H4 (cell line): ENCODE measurements at regions not wholly inside any gene's neighbourhood (a gene's known extent, or its start where the extent isn't known, plus 50 kb on each side); places are given as distances from the start of the nearest gene placed in this dataset.

Experiments
- DNase-seq: peaks from one replicate; pipeline ENCODE4 v3.0.0-alpha.2; 2015; ENCODE audit warnings: low spot score

DNA sequence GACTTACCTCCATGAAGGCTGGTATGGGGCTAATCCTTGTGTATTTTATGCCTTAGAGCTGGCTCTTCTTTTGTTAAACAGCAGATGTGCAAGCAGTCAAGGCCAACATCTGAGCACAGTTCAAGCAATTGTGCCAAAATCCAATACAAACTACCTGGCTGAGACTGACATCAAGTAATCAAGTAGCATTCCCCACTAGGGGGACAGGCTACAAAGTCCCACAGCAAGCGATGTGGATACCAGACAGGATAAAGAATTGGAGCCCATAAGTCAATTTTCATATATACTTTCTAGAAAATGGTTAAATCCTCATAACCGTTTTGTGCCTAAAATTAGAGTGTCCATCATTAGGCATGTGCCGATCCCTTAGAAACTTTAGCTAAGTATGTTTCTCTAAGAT is 675.8 kb downstream of the DIAPH3 start:
- DNase-seq: no peak

DNA sequence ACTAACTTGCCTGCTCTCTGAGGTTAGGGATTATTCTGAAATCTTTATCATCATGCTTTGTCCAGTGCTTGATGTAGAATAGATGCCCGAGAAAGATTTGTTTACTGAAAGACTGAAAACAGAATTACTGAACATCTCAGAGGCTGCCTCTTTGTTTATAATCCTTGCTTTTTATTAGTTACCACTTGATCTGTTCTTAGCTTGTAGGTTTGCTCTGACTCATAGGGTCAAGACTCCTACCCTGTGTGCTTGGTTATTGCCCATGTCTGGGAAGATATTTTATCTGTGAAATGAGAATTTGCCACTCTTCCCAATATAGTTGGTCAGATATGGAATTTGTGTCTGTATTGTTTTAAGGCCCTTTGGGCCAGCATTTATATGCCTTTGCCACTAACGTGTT is 675.3 kb downstream of the DIAPH3 start:
- DNase-seq: peak; percentile 27

DNA sequence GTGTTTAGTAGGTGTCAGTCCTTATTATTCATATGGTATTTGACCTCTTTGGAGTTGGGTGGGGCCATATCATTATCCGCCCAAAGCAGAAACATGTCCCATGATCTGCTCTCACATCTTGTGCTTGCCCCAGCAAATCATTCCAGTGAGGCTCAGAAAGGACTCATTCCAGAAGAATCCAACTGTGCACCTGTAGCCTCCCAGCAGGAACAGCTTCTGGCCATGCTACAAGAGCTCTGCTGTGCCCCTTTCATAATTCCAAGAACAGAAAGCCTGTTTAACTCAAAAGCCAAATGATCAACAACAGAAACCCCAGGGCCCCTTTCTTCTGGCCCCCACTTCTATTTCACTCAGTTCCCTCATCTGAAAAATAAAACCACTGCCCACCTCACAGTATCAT is 673.1 kb downstream of the DIAPH3 start:
- no peak for DNase-seq

DNA sequence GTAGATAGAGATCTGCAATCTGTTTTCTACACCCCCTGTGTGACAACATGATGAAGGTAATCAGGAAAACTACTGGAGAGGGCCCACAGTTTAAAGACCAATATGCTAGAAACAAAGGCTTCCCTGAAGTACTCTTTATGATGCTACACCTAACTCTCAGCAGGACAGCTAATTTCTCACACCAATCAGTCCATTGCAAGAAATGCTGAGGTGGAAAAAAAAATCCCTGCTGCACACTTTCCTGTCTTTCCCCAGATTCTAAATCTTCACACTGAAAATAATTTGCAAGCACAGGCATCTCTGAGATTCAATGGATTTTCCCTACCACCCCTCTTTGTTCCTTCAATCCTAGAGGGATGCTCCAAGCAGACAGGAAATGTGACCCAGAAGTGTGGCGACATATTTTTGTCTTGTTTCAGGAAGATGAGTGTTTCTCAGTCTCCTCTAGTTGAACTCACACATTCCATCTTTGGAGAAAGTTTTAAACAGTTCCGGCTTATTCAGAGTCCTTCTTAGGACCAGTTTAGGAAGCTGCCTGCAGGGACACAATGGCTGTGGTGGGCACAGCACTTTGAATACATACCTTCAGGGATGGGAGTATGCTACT is 671.6 kb downstream of the DIAPH3 start:
- no peak for DNase-seq

DNA sequence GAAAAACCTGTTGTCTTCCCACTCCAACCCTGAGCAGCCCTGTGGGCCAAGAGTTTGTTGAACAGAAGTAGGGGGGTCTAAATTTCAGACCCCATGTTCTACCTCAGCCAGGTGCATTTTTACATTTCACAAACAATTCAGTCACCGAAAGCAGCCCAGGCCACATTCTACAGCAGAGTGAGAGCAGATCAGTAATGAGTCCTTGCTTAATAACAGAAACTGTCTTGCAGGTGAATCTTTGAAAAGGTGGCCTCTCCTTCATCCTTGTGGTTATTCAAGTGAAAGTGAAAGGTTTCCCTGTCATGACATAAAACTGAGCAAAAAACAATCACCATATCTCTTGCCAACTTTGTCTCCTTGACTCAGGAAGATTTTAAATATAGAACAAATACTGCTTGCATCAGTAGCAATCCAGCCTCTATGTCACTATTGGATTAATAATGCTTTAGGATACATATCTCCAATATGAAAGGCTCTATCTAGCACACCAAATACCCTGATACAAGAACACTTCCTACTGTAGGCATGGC is 670.2 kb downstream of the DIAPH3 start:
- DNase-seq: no peak

DNA sequence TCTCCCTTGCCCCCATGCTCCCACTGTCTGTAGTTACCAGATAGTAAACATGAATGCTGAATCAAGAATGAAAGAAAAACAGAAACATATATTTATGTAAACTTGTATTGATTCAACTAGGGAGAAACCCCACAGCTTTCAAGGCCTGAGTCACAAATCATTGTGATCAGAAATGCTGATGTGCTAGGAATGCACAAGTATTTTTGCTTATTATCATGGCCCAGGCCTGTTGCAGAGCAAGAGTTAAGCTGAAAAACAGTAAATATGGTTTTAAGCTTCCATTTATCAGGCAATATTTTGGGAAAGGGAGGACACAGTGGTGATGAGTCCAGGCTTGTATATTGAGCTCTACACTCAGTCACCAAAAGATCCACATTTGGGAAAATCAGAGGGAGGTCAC is 669.6 kb downstream of the DIAPH3 start:
- DNase-seq: no peak

DNA sequence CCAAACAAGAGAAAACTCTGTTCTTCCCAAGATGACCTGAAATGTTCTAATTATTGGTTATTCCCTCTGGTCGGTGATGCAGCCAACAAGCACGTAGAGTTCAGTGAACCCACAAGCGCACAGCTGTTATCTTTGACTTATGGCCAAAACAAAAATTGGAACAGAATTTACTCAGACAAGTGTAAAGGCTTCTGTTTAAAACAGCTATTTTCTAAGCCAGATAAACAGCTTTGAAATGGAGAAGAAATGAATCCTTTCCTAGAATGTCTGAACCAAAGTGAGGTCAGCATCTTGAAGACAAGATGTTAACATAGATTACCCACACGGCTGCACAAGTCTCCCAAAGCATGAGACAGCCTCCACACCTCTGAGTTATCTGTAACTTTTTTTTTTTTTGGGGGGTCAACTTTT is 669.2 kb downstream of the DIAPH3 start:
- no peak for DNase-seq

DNA sequence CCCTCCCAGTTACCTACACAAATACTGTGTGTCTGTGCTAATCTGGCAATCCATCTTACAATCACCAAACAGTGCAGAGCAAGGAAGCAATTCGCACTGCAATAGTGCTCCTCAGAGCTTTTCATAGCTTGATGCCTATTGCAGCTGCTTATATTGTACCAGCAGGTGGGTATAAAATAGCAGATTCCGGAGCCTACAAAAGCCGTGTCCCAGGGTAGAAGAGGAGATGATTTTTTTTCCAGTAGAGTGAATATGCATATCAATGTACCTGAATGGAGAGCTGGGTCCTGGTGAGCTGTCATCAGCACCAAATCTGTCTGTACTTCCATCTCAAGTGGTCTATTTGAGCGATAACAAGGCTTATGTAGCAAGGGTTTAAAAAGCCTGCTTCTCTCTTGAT is 668.4 kb downstream of the DIAPH3 start:
- DNase-seq: no peak

DNA sequence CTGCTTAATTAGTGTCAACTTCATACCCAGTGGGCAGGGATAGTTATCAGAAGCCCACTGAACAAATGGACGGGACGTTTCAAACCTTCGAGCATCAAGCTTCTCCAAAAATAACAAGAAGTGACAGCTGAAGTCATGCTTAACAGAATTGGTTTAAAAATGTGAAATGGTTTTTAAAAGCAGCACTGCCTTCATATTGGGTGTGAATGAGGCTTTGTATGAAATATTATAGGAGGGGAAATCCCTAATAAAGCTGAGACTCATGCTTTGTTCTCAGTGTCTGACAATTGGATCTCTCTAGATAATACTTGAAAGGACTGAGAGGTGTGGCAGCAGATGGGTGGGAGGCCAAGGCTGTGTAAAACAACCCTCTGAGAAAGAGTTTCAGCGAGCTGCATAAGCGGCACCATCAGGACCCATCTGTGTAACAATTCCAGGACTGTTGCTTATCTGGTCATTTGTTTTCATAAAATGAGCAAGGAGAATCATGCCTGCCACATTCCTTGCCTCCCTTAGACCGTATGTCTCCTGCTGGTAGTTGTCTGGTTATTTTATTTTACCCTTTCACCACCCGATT is 667.7 kb downstream of the DIAPH3 start:
- no peak for DNase-seq

DNA sequence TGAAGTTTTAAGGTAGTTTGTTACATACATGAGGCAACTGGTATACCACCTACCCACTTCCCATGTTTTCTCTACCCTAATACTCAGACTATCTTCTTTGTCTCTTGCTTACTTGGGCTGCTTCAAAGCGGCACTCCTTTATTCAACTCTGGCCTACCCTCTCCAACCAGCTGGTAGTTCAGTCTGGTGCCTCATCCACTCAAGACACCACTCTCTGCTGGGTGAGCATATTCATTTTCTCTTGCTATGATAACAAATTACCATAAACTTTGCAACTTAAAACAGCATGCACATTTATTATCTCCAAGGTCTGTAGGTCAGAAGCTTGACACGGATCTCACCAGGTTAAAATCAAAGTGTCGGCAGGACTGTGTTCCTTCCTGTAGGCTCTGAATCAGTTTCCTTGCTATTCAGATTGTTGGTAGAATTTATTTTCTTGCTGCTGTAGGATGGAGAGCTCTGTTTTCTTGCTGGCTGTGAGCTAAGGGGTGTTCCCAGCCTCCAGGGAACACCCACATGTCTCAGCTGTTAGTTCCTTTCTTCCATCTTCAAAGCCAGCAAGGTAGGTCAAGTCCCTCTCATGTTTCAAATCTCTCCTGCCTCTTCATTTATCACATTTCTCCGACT is 666.0 kb downstream of the DIAPH3 start:
- DNase-seq: no peak

DNA sequence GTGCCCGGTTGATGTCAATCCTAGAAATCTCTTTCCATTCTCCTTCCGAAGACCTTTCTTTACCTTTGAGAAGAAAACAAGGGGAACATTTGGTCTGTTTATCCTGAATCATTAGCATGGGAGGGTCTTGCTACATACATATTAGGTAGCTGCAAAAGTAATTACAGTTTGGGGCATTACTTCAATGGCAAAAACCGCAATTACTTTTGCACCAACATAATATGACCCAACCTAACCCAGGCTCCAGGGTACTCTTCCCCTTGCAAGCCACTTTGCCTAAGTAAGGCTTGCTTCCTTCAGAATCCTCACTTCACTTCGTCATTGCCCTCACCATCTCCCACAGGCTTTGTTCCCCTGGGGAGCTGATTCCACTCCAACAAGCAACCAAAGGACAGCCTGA is 662.7 kb downstream of the DIAPH3 start:
- DNase-seq: no peak

DNA sequence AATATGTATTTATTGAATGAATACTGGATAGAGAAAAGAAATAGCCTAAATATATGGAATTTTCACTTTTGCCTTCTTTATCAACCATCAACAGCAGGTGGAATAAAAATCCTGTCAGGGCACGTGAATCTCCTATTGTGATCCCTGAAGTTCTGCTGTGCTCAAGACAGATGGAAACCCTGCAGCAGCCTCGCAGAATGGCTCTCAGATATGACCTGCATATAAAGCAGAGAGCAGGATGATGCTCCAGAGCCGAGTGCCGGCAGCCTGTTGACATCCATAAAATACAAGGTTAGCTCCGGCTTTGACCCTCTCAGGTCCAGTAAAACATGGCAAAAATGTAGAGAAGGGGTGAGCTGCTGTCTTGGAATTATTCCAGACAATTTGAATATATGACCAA is 659.3 kb downstream of the DIAPH3 start:
- no peak for DNase-seq

DNA sequence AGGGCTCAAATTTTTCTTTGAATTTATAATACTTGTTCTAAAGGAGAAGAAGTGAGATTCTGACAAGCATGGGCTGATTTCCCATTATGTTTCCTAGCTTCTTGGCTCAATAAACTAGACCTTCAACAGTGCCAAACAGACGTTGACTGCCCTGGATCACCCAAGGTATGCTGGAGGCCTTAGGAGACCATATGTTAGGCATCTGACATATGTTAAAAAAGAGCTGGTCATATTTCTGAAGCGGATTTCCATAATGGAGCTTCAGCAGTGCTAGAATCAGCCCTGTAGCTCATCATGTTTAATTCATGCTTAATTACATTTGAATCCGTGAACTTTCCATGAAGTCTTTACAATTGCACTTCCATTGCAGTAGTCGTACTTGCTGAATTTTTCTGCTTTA is 653.3 kb downstream of the DIAPH3 start:
- DNase-seq: no peak

DNA sequence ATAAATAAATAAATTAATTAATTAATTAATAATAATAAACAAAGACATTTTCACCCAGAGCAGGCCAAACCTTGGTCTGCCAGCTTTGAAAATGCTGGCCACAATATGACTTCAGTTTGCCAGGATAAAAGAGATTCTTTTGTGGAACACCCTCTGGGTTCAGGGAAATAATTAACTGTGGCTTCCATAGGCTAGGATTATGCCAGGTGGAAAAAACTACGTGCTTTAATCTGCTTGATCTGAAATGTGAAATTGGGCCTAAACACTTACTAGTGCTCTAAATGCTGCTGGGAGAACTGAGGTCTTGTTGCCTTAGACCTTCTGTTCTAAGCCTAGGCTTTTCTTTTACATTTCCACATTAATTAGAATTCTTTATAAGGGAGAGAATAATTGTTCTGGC is 650.0 kb downstream of the DIAPH3 start:
- no peak for DNase-seq

DNA sequence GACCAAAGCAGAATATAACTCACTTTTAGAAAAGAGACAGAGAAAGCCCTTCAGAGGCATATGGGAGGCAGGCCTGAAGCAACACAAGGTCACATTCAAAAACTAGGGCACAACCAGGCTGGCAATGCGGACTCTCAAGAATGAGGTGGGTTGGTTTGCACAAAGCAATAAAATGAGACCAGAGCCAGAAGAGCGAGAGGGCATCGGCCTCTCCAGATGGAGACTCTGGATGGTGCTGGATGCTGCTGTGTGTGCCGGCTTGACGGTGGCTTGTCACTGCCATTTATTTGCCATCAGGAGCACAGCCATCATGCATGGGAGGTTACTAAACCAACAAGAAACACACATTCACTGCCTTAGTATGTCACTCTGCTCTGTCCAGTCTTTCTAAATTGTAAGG is 649.4 kb downstream of the DIAPH3 start:
- DNase-seq: no peak

DNA sequence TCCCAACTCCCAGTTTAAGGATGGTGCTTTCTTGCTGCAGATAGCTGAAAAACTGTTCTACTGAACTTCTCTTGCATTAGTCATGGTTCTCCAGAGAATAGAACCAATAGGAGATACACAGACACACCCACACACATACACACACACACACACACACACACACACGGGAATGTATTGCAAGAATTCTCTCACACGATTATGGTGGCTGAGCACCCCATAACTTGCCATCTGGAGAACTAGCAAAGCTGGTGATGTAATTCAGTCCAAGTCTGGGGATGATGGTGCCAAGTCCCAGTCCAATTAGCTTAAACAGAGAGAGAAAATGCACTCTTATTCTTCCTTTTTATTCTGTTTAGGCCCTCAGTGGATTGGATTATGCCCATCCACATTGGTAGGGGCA is 643.9 kb downstream of the DIAPH3 start:
- no peak for DNase-seq

DNA sequence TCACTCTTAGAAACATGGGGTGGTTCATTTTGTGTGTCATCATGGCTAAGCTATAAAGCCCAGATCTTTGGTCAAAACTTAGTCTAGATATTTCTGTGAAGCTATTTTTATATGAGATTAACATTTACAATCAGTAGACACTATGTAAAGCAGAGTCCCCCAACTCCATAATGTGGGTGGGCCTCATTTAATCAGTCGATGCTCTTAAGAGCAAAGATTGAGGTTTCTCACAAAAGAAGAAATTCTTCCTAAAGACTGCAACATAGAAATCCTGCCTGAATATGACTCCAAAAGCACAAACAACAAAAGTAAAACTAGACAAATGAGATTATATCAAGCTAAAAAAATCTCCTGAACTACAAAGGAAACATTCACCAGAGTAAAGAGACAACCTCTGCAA is 642.2 kb downstream of the DIAPH3 start:
- DNase-seq: no peak

DNA sequence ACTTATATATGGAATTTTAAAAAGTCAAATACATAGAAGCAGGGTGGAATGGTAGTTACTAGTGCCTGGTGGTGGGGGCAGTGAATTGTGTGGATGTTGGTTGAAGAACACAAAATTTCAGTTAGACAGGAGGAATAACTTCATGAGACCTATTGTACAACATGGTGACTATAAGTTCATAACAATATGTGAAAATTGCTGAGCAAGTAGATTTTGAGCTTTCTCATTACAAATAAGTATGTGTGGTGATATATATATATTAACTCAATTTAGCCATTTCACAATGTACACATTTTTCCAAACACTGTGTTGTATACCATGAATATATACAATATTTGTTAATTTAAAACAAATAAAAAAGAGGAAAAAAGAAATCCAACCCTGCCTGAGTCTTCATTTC is 641.1 kb downstream of the DIAPH3 start:
- no peak for DNase-seq

DNA sequence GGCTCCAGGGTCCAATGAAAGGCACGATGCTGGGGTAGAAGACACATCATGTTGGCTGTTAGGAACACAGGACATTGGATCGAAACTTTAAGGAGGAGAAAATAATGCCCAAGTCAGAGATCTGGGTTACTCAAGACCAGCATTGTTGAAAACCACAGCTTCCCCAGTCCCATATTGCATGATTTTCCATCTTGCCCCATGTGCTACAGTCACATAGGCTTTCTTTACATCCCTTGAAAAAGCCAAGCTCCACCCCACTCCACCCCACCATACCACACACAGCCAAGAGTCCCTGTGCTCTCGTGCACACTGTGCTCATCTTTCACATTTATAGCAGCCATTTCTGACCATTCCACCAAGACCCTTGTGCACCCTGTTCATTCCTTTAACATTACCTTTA is 636.2 kb downstream of the DIAPH3 start:
- DNase-seq: no peak

DNA sequence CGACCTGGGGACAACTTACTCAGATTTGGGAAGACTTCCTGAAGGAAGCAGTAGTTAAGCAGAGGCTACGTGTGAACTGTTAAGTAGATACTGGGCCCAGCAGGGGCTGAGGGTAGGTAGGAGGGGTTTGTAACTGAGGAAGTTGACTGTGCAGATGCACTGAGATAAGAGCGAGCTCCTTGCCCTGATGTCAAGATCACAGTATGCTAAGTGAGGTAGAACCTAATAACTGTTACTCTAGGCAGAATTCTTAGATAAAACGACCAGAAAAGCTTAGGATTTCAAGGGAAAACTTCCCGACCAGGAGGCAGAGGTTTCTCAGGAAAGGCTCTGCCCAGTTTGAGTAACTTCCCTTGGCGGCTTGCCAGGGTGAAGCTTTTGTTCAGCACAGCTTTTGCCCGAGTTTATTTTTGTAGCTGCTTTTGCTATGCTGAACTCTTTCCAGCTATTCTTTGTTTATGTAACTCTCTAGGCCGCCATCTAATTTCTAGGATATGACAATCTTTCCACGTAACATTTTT is 632.1 kb downstream of the DIAPH3 start:
- peak; percentile 71 for DNase-seq

DNA sequence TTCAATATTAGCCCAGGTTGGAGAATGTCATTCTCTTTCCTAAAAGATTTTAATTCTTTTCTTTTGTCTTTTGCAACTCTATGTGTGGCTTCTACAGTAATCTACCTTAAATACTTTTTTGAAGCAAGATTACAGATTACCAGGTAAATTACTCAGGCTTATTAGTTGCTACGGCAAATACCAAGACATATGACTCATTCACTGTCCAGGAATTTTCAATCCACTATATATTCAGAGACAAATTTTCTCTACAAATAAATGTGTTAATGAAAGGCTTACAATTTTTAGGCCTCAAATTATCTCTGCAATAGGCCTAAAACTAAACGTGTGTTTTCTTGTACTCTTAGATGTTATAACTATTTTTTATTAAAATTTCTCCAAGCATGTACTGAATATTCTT is 631.3 kb downstream of the DIAPH3 start:
- DNase-seq: no peak

DNA sequence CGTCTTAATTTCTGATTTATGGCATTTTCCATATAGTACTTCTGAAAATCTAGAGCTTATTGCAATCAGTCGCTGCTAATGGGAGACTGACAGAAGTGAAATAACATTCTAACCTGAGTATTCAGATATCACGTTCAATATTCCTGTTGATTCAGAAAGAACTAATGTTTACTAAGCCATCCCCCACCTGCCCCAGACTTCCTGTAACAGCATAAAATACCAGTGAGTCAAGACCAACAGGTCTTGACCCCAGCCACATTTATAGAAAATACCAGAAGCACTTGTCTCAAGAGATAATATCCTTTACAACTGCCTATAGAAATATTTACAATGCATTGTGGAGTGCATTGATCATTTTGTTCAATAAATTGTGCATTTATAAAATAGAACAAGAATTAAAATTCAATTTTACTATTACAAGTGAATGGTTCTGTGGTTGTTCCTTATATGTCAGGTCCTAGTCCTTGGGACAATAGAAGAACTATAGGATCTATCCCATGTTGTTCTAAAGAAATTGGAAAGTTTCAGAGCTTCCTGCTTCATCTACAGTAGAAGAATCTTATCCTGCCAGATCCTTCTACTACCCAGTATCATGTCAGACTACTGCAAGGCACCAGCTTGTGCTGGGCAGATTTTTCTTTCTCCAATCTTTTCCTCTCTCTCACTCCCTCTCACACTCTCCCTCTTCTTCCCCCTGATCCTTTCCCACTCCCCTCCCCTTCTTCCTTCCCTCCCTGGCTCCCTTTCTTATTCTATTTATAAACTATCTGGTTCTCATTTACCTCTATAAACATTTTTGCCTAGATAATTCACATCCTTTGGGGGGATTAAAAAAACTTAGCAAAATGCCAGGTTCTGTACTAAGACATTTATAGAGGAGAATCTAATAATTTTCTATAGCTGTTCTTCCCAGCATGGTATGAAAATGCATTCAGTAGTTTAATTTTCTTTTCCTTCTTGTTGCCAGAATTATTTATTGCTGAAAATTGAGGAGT is 629.9 kb downstream of the DIAPH3 start:
- no peak for DNase-seq
